Stimulated activated CD4-positive, alpha-beta T cell treated with anti-CD3 and anti-CD28 coated beads, Interleukin-15, amount 100 ng/mL, for 1 hour (primary cell): ENCODE measurements at regions not wholly inside any gene's neighbourhood (a gene's known extent, or its start where the extent isn't known, plus 50 kb on each side); places are given as distances from the start of the nearest gene placed in this dataset.

ENCODE experiments used
- DNase-seq, 2 donors: peaks; one replicate each; pipeline ENCODE4 v3.0.0-alpha.2; 2020; ENCODE audit warnings: low read depth in 1 of 2, low spot score in 1 of 2

DNA sequence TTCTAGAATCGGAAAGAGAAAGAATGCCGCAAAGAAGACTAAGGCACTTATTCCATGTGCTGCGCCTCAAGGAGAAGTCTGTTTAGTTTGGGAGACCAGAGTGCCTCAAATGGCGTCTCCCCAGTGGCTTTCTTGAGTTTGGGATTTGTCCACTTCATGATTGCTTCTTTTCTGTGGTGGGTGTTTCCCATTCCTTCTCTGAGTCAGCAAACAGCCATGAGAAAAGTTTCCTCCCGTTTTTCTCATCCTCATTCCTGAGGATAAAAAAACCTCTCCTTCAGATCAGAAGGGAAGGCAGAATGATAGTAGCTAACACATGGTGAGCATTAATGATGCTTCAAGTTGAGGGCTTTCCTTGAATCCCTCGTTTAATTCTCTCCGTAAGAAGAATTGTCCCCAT is 275.9 kb upstream of the WWC1 start:
- no peak for DNase-seq

DNA sequence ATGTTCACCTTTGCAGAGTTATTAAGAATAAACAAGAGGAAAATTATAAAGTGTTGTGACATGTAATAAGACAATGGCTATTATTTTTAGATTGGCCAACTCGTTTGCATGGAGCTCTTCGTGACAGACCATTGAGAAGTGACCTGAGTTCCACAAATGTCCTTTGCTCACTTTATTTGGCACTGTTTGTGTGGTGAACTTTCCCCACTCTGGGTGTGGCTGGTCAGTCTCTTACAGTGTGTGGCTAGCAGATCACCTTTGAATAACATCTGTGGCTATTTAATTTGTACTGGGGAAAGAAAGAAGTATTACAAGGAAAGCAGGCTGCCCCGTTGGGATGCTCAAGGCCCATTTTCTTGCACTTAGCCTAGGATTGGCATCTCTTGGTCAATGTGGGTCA is 274.1 kb upstream of the WWC1 start:
- DNase-seq: no peak

DNA sequence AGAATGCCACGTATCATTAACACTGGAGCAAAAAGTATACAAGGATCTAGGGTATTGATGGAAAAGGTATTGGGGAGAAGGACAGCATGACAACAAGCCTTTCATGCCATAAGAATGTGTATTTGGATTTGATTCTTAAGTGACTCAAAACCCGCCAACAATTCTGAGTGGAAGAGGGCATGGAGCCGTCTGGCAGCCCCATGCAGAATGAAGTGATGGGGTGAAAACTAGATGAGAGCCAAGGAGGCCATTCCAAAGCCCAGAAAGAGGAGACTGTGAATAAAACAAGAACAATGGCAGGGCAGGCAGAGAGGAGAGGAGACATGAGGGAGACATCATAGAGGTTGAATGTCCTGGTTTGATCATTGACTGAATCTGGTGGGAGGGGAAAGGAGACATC is 272.3 kb upstream of the WWC1 start:
- no peak for DNase-seq

DNA sequence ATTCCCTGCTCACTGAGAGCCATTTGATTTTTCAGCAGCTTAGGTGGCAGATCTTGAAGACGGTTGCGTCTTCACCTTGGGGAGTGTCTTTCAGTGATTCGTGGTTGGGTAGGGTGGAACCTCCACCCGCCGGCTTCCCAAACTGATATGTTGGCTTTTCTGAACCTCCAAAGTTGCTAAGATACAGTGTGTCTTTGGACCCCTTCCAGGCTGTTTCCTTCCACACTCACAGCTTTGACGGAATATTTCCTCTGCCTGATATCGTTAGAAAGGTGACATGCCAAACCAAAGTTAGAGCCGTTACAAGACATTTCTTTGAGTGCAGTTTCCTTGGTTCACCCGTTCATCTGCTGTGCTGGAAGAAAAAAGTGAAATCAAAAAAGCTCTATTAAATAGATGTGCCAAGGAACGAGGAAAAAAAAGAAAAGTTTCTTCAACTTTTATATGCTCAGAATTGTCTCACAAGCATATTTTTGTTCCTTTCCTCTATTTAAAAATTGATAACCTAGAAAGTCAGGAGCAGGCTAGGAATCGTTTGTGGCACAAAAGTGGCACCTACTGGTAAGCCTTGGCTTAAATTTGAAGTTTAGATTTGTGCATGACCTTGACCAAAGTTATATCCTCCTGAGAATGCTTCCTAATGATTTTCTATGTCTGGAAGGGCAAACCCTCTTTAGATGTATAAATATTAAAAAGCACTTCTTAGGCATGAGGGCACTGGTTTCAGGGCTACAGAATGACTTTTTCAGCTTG is 270.7 kb upstream of the WWC1 start:
- no peak for DNase-seq

DNA sequence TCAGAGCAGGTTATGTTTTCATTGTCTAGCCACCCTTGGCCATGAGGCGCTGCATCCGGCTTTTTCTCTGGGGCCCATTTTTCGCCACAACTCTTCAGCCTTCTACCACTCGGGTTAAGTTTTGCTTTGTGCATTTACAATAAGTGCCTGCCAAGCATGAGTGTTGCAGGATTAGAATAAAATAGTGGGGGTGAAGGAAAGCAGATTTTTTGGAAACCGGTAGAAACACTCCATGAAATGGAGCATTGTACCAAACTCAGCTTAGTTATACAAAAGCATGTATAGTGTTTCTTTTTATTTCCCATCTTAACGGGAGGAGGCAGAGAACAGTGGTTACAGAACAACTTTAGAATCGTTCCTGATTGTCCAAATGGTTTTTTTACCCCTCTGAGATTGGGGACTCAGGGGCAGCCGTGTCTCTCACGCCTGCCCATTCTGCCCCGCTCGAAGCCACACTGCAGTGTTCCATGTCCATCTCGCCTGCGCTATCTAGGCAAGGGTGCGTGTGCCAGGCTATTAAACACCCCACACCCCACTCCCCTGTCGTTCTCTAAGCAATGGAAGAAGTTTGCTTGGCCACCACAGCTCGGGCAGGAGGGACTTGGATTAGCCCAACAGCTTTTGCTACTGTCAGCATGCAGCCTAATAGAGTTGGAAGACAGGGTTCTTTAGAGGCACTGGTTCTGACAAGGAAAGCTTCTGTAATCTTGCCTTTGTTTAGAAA is 268.8 kb upstream of the WWC1 start:
- no peak for DNase-seq

DNA sequence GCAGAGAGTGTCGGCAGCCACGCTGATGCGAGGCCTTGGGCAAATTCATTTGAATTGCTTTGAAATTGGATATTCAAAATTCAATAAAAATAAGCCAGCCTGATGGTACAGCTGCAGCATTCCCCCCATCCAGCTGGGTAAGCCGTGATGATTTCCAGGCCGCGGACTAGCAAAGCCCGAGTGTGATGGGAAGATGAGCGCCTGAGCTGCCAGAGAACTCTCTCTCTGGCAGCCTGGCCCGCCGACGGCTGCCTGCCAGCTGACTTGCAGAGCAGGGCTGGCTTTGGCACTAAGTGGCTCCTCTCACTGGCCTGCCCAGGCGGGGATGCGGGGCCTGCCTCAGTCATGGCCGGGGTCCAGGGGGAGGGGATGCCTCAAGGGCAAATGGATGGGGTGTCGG is 268.3 kb upstream of the WWC1 start:
- DNase-seq: no peak

DNA sequence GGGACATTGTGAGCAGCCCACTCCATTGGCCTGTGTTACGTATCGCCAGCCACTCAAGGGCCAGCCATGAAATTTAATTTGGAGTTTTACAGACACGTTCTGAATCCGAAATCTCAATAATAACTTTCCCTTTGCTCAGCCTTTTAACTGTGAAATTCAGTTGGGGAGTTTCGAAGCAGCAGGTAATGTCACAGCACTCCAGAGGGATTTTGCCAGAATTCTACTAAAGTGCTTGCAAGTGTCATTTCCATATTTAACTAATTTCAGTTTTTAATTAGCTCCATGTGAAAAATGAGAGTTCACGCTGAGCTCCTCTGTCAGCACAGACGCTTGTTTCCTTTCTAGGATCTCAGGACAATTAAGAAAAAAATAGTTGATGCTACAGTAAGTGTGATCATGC is 267.1 kb upstream of the WWC1 start:
- no peak for DNase-seq

DNA sequence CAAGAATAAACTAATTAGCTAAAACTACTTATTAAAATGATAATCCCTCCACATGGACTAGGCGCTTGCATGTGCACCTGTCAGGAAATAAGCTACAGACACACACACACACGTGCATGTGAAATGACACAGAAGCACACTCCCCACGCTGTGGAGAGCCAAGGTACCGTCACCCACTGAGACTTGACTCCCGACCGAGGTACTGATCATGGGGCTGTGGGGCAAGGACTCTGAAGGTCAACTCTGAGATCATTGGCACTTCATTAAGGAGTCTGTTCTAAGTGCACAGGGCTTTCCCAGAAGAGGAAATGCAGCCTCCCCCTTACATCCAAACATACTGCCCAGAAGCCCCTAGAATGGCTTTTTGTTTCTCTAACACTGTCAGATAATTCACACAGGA is 264.4 kb upstream of the WWC1 start:
- DNase-seq: no peak

DNA sequence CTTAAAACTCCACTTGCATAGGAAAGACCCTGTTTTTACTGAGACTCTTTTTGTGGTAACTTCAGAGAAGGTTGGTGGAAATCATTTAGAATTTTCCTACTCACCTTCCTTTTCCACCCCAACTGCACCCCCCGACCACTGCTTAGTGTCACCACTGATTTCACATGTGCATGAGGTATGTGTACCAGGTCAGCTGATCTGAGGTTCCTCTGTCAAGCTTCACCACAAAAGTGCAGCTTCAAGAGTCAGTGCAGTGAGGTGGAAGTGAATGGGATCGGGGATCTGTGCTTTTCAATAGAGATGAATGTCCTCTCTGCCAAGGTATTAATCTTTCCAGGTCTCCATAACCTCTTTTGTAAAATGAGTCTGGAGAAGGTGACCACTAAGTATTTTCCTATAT is 260.5 kb upstream of the WWC1 start:
- DNase-seq: no peak

DNA sequence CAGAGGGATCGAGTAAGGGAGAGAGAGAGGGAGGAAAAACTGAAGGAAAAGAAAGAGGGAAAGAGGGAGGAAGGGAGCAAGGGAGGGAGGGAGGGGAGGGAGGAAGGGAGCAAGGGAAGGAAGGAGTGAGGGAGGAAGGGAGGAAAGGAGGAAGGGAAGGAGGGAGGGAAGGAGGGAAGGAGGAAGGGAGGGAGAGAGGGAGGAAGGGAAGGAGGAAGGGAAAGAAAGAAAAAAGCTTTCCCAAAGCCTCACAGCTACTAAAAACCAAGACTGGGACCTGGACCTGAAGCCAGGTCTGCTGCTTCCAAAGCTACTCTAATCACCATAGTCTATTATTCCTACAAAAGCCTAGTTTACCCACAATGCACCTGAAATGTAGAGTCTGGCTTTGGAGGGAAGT is 259.8 kb upstream of the WWC1 start:
- DNase-seq: no peak

DNA sequence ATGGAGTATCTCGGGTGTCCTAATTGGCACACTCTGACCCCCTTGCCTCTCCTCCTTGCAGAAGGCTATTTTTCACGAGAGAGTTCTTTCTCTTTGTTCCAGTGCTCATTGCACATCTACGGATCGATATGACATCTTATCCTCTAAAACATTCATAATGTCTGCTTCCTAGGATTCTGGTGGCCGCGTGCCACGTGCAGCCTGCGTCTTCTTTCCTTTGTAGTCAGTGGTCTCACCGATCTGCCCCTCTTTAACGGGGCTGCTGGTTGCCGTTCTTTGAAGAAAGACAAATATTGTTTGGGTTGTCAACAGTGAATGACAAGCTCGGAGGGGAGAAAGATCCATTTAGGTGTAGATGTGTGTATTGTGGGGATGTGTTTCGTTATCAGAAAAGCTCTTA is 252.4 kb upstream of the WWC1 start:
- no peak for DNase-seq

DNA sequence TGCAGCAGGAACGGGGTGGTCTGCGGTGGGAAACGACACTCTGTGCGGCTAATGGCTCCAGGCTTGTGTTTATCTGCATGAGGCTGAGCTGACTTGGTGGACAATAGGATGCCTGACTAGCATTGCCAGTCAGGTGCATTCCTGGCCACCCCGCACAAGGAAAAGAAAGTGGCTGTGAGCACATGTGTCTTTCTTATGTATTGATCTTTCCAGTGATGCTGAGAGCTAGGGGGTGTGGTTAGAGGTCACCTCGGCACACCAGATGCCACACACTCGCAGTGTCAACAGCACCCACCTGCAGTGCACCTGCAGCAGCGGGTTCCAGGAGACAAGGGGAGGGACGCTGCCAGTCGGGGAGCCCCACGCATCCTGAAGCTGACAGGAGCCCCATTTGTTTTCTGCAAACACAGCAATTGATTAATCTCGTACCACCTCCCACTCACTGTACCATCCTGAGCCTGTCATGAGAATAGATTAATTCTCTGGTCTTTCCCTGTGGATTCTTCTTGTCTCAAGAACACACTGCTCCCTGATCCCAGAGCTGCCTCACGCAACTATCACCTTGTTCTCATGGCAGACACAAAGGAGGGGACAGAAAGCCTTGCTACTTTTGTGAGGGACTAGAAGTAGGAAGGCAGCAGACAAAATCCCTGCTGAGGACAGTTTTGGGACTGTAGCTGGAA is 251.7 kb upstream of the WWC1 start:
- DNase-seq: no peak

DNA sequence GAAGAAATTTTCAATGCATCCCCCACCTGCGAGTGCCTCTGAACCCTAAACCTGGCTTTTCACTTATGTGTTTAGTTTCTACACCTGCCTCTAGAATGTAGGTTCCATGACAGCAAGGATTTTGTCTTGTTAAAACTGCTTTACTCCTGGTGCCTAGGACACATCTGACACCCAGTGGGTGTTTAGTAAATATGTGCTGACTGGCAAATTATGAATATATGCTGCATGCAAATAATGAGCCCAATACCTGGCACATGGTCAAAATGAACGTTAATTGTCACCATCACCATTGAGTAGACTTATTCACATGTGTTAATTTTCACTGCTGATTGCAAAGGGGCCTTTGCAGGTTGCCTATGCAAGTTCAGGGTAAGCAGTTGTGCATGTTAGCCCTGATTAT is 249.9 kb upstream of the WWC1 start:
- DNase-seq: no peak

DNA sequence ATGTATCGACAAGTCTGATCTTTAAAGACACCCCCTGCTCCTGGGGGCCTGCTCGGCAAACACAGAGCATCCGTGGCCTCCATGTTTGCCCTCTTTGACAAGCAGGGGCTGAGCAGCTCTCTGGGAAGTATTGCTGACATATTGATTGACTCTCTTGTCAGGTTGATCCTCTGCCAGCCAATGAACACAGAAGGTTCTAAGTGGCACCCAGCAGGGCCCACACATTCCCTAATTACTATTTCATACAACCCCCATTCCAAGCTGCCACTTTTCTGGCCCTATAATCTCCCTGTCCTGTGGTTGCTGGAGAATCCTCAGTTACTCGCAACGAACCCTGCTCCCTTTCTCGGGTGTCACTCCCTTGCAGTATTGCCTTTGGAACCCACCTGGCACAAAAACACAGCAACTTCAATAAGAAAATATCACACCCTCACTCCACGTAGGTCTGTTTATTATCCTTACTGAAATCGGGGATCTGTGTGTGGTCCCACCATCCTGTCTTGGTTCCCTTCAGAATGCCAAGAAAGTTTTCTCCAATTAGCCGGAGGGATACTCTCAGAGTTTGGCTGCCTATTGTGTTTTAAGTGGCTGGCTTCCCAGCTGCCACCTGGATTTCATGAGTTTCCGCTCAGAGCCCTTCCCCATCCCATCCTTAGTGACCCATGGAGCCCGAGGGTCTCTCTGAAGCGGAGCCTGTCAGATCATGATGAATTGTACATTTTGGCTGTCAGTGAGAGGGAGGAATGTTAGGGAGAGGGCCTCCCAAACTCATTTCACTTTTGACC is 249.0 kb upstream of the WWC1 start:
- DNase-seq: no peak

DNA sequence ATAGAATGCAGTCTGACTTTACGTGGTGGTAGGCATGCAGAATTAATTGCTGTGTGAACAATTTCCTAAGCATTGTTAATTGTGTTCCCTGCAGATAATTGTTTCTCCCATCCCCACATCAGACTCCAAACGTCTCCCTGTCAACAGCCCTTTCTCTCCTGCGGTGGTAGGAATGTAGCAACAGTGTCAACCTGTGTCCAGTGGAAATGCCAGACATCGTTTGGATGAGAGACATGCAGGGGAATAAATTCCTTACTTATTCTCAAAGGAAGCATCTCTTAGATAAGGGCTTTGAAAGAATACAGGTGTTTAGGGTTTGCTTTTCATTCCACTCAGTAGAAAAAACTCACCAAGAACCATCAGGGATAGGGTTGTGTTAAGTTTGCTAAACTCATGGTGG is 245.3 kb upstream of the WWC1 start:
- no peak for DNase-seq

DNA sequence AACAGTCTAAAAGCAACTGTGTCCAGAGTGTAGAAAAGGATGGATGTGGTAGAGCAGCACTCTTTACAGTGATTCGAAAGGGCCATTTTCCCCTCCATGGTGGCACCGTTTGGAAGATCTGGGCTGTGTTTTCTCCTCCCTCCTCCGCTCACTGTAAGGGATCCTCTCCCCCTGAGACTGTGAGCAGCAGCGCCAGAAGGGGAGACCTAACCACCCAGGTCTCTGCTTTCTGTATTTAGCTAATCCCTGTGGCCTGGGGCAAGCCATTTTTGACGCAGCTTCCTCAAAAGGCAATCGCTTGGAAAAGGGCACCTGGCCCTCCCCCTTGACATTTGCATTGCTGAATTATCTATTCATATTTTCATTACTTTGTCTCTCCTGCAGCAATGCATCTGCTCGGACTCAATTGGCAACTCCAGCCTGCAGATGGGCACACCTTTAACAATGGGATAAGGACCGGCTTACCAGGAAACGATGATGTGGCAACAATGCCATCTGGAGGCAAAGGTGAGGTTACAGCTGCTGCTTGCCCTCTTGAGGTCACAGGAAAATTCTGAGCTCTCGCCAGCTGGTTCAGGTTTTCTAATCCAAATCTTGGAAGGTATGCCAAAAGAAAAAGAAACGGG is 244.3 kb upstream of the WWC1 start:
- DNase-seq: no peak

DNA sequence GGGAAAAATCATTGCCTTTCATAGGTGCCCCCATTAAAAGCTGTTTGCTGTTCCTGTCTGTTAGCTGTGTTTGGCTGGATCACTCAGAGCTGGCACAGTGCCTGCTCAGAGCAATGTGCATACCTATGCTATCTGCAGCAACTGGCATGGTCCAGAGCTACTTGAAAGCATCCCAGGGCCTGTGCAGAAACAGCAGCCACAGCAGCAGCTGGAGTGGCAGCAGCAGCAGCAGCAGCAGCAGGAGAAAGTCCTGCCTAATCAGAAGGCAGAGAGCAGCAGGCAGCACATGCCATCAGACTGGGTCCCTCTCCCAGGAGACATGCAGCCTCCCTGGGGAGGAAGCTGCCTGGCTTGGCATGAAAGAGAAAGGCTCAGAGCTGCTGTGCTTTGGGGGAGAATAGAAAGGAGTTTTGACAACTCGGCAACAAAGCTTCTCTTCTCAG is 243.8 kb upstream of the WWC1 start:
- DNase-seq: no peak

DNA sequence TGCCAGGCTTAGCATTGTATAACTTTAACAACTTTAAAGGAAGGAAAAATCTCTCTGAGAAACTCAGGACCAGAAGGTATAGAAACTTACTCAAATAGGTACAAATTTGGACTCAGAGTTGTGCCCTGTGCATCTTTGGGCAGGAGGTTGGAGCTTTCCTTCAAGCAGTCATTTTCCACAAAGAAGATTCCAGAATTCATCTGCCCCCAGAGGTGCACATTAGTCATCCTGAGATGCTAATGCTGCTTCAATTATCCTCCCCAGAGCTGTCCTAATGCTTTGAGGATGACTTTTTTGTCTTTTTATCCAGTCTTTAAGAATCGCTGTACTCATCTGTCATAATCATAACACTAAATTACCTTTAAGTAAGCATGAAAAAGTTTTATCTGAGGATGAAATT is 243.0 kb upstream of the WWC1 start:
- no peak for DNase-seq

DNA sequence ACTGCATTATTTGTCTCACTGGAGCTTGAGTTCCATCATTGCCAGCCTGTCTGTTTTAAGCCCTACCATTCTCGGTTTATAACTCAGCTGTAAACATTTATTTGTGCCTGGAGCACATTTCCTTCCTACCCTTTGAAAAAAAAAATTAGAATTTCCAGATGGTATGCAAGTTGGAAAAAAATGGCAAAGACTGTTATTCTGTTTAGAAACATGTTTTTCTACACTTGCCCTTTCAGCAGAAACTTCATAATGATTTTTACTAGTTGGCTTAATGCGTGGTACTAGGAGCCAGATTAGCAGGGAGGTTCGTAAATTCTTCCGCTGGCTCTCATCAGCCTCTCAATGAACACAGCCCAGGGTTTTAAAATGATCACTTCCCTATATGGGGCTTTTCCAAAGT is 238.8 kb upstream of the WWC1 start:
- no peak for DNase-seq

DNA sequence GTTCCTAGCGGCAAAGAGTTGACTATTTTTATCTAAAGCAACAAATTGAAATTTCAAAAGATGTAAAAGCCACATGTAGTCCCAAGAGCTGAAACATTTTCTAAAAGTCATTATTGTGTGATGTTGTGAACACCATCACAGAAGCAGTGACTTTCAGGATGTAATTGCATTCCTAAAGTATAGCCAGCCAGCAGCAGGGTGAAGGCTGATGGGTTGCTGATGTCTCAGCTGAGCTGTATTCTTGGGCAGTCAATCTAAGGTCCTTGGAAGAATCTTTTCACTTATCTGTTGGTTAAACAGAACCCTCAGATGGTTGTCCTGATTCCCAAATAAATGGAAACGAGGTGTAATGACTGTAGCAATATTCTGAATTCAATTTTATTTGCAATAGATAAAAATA is 237.4 kb upstream of the WWC1 start:
- no peak for DNase-seq

DNA sequence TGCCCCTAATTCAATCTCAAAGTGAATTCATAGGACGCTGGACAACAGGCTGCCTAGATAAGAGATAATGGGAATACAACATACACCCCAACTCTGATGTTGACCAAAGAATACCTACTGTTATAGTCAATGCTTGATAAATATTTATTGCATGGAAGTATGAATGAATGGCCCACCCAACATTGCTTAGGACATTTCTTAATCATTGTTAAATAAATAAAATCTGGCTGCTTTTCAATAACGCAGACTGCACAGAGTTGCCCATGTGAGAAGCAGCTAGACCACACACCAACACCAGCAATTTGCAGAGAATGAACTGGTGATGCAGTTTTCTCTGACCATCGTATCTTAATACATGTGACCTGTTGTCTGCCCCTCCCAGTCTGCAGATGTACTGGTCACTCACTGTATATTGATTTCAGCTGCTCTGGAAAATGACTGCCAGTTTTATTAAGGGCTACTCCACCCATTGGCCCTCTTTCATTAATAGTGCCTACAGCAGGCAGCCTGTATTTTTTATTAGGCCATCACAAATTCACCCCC is 236.2 kb upstream of the WWC1 start:
- no peak for DNase-seq
